ENCODE measurements at regions not wholly inside any gene's neighbourhood (a gene's known extent, or its start where the extent isn't known, plus 50 kb on each side); places are given as distances from the start of the nearest gene placed in this dataset.

DNA sequence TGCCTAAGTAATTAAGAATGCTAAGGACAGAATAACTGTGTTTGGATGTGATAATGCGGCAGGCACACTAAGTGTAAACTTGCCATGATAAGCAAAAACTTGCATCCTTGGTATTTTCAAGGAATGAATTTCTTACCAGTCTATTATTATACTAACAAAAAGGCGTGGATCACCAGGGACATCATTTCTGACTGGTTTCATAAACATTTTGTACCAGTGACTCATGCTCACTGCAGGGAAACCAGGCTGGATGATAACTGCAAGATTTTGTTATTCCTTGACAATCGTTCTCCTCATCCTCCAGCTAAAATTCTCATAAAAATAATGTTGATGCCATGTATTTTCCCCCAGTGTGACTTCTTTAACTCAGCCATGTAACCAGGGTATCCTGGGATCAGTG, 289.5 kb downstream of the CDCA7 start:
- H3K36me3 ChIP-seq, result no peaks in the 10 kb centered on the region
- H3K4me3 ChIP-seq, result no peak overlapping the region
- intact Hi-C loops (cut with DNase I), result no loop called here
- H3K27me3 ChIP-seq, result no peaks in the 10 kb centered on the region
- H3K4me1 ChIP-seq, result no peaks in the 10 kb centered on the region
- TF ChIP-seq, protein P1, sequence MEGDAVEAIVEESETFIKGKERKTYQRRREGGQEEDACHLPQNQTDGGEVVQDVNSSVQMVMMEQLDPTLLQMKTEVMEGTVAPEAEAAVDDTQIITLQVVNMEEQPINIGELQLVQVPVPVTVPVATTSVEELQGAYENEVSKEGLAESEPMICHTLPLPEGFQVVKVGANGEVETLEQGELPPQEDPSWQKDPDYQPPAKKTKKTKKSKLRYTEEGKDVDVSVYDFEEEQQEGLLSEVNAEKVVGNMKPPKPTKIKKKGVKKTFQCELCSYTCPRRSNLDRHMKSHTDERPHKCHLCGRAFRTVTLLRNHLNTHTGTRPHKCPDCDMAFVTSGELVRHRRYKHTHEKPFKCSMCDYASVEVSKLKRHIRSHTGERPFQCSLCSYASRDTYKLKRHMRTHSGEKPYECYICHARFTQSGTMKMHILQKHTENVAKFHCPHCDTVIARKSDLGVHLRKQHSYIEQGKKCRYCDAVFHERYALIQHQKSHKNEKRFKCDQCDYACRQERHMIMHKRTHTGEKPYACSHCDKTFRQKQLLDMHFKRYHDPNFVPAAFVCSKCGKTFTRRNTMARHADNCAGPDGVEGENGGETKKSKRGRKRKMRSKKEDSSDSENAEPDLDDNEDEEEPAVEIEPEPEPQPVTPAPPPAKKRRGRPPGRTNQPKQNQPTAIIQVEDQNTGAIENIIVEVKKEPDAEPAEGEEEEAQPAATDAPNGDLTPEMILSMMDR (IDR thresholded peaks at IDR 0.05), result no peak
- H3K27ac ChIP-seq, result no peak overlapping the region
- H3K9me3 ChIP-seq, result no peaks in the 10 kb centered on the region
- no peak overlapping the region for H3K9ac ChIP-seq (ENCODE audit: low read depth in 2 of 2, low read length in 2 of 2)
- DNase-seq, result no peak

DNA sequence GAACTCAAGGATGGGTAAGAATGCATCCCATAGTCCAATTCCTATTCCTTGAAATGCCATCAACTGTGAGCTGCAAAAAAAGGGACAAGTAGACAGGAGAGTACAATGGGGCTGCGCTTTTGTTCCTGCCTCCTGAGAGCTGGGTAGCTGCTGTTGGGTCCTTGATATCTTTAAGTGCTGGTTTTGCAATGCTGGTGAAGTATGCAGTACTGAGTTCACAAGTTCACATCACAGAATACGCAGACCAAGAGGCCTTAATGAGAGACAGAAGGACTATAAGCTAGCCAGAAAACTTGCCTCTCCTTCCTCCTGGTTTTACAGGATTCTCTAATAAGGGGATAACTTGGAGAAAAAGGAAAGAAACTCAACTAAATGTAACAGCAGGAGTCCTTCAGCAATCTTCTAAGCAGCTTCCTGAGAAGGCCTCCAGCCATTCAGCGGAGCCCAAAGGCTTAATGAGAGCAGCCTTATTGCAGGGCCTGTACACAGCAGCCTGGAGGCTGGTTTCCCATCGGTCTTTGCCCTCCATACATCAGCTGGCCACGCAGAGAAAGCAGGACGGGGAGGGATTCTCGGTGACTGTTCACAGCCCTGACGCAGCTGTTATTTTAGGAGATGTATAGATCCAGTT, 293.1 kb downstream of the CDCA7 start:
- DNase-seq, result no peak
- no peaks in the 10 kb centered on the region for H3K27me3 ChIP-seq
- intact Hi-C loops (cut with DNase I), result no loop called here
- H3K4me3 ChIP-seq, result no peak overlapping the region
- no peaks in the 10 kb centered on the region for H3K4me1 ChIP-seq
- no peak overlapping the region for H3K27ac ChIP-seq
- no peaks in the 10 kb centered on the region for H3K36me3 ChIP-seq
- no peak overlapping the region for H3K9ac ChIP-seq (ENCODE audit: low read depth in 2 of 2, low read length in 2 of 2)
- H3K9me3 ChIP-seq, result no peaks in the 10 kb centered on the region
- TF ChIP-seq, protein P1 (IDR thresholded peaks at IDR 0.05), result no peak

DNA sequence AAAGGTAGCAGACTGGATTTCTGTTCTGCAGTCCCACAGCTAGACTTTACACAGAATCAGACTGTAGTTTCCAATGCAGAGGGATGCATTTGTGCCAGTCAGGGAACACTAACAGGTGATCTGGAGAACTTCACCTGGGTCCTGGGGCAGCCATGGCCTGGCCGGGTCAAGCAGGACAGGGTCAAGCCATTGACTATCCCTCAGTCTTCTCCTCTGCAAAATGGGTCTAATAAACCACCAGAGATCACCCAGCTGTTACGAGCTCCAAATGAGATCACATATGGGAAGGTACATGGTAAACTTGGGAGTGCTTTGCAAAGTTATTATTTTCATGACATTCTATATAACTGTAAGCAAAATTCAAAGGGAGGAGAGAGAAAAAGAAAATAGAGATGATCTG, 294.1 kb downstream of the CDCA7 start:
- Histone ChIP-seq H3K27me3 (no peaks in the 10 kb centered on the region), H3K9ac (ENCODE audit: low read depth in 2 of 2, low read length in 2 of 2) (no peak overlapping the region), H3K27ac (no peak overlapping the region), H3K36me3 (no peaks in the 10 kb centered on the region), H3K4me3 (no peak overlapping the region), H3K9me3 (no peaks in the 10 kb centered on the region), H3K4me1 (no peaks in the 10 kb centered on the region)
- intact Hi-C loops (cut with DNase I), result no loop called here
- TF ChIP-seq, protein P1 (IDR thresholded peaks at IDR 0.05), result no peak
- DNase-seq, result no peak

DNA sequence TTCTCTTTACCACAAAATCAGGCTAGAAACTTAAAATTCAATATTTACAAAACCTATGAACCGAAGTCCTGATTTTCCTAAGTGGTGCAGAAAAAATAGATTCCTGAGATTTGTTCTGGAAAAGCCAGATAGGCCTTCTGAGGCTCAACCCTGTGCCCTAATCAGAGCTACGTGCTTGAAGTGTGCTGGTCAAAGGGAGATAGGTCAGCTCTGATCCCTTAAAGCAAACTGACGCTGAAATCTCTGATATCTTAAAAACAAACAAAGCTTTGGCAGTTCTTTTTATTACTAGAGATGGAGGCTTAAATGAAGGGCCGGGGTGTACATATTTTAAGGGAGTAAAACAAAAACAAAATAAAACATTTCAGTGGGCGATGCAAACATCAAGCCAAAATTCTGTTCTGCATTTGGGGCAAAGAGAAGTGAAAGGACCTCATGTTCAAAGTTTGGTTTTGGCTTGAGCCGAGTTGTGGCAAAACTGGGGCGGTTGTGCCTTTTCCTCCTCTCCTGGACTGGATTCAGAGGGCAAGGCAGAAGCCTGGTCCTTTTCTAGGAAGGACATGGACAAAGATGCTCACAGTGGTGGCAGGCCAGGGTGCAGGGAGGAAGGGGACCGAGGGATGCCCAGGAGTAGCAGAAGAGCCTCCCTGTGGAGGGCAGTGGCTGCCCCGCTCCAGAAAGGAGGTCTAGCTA, 295.0 kb downstream of the CDCA7 start:
- TF ChIP-seq, protein P1 (IDR thresholded peaks at IDR 0.05), result no peak
- Histone ChIP-seq H3K36me3 (no peaks in the 10 kb centered on the region), H3K4me3 (no peak overlapping the region), H3K9me3 (no peaks in the 10 kb centered on the region), H3K27ac (no peak overlapping the region), H3K9ac (ENCODE audit: low read depth in 2 of 2, low read length in 2 of 2) (no peak overlapping the region), H3K4me1 (no peaks in the 10 kb centered on the region), H3K27me3 (no peaks in the 10 kb centered on the region)
- no peak for DNase-seq
- intact Hi-C loops (cut with DNase I), result no loop called here

DNA sequence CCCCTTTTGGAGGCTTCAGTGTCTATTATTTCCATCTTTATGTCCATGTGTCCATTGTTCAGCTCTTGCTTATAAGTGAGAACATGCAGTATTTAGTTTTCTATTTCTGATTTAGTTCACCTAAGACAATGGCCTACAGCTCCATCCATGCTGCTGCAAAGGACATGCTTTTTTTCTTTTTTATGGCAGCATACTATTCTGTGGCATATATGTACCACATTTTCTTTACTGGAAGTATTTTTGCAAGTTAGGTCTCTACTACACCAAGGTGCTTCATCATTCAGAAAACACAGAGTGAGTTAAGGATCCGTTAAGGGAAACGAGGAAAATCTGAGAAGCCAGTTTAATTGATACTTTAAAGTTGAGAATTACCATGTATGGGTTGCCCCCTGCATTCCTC, 297.2 kb downstream of the CDCA7 start:
- TF ChIP-seq, protein P1 (IDR thresholded peaks at IDR 0.05), result no peak
- no peak overlapping the region for H3K4me3 ChIP-seq
- no peak for DNase-seq
- no peaks in the 10 kb centered on the region for H3K4me1 ChIP-seq
- H3K27ac ChIP-seq, result peak overlapping the region; percentile 25
- intact Hi-C loops (cut with DNase I), result no loop called here
- no peaks in the 10 kb centered on the region for H3K9me3 ChIP-seq
- no peaks in the 10 kb centered on the region for H3K27me3 ChIP-seq
- H3K9ac ChIP-seq (ENCODE audit: low read depth in 2 of 2, low read length in 2 of 2), result no peak overlapping the region
- no peaks in the 10 kb centered on the region for H3K36me3 ChIP-seq

All from colonic mucosa (tissue), 4 donors.